ENCODE measurements at regions not wholly inside any gene's neighbourhood (a gene's known extent, or its start where the extent isn't known, plus 50 kb on each side); places are given as distances from the start of the nearest gene placed in this dataset.

GRCh38 chr3:144369129-144369879 is 397.7 kb downstream of the DIPK2A start:
- peaks cover 4% of the 10 kb centered on the region for H3K9me3 ChIP-seq (ENCODE audit: low read length)
- H3K27me3 ChIP-seq (ENCODE audit: insufficient read depth, low read depth, low read length): no peaks in the 10 kb centered on the region
- H2AFZ ChIP-seq (ENCODE audit: low read depth, low read length): no peak overlapping the region
- no peaks in the 10 kb centered on the region for H3K79me2 ChIP-seq (replicated peaks; ENCODE audit: insufficient read depth, low read length)
- no peaks in the 10 kb centered on the region for H4K20me1 ChIP-seq (ENCODE audit: insufficient read depth)
- TF ChIP-seq CTCF (IDR thresholded peaks at IDR 0.05; ENCODE audit: poor library complexity, severe bottlenecking) (no peak), SMC3 (conservative IDR thresholded peaks at IDR 0.05; ENCODE audit: poor library complexity) (no peak), EZH2 (IDR thresholded peaks at IDR 0.05; ENCODE audit: borderline replicate concordance, insufficient read depth, low read length, poor library complexity, severe bottlenecking) (no peak), TAF1 (IDR thresholded peaks at IDR 0.05; ENCODE audit: low read depth) (no peak), MXI1 (conservative IDR thresholded peaks at IDR 0.05; ENCODE audit: poor library complexity, severe bottlenecking) (no peak), REST (IDR thresholded peaks at IDR 0.05; ENCODE audit: borderline replicate concordance) (no peak), RAD21 (conservative IDR thresholded peaks at IDR 0.05) (no peak), EP300 (conservative IDR thresholded peaks at IDR 0.05; ENCODE audit: poor library complexity, severe bottlenecking) (no peak), POLR2AphosphoS5 (IDR thresholded peaks at IDR 0.05) (no peak)
- H3K4me3 ChIP-seq (ENCODE audit: low read length): no peak overlapping the region
- no peak overlapping the region for H3K4me2 ChIP-seq (ENCODE audit: low read length)
- H3K9me2 ChIP-seq (ENCODE audit: insufficient read depth, low read length): no peaks in the 10 kb centered on the region
- no peaks in the 10 kb centered on the region for H3K36me3 ChIP-seq (ENCODE audit: insufficient read depth, low read length)
- no peak overlapping the region for H3K9ac ChIP-seq (ENCODE audit: low read length)
- no peaks in the 10 kb centered on the region for H3F3A ChIP-seq (ENCODE audit: insufficient read depth, low read length, poor library complexity, severe bottlenecking)
- H3K27ac ChIP-seq (ENCODE audit: low read length): no peak overlapping the region

GRCh38 chr3:144375088-144375487 is 403.5 kb downstream of the DIPK2A start:
- H3K9me3 ChIP-seq (ENCODE audit: low read length): no peaks in the 10 kb centered on the region
- no peak overlapping the region for H2AFZ ChIP-seq (ENCODE audit: low read depth, low read length)
- no peaks in the 10 kb centered on the region for H4K20me1 ChIP-seq (ENCODE audit: insufficient read depth)
- no peaks in the 10 kb centered on the region for H3K9me2 ChIP-seq (ENCODE audit: insufficient read depth, low read length)
- no peaks in the 10 kb centered on the region for H3K79me2 ChIP-seq (replicated peaks; ENCODE audit: insufficient read depth, low read length)
- no peak overlapping the region for H3K9ac ChIP-seq (ENCODE audit: low read length)
- no peaks in the 10 kb centered on the region for H3K27me3 ChIP-seq (ENCODE audit: insufficient read depth, low read depth, low read length)
- no peak for TF ChIP-seq RAD21 (conservative IDR thresholded peaks at IDR 0.05)
- TF ChIP-seq CTCF (IDR thresholded peaks at IDR 0.05; ENCODE audit: poor library complexity, severe bottlenecking): no peak
- no peak for TF ChIP-seq EZH2 (IDR thresholded peaks at IDR 0.05; ENCODE audit: borderline replicate concordance, insufficient read depth, low read length, poor library complexity, severe bottlenecking)
- TF ChIP-seq MXI1 (conservative IDR thresholded peaks at IDR 0.05; ENCODE audit: poor library complexity, severe bottlenecking): no peak
- no peak for TF ChIP-seq REST (IDR thresholded peaks at IDR 0.05; ENCODE audit: borderline replicate concordance)
- H3K4me2 ChIP-seq (ENCODE audit: low read length): no peak overlapping the region
- no peaks in the 10 kb centered on the region for H3K36me3 ChIP-seq (ENCODE audit: insufficient read depth, low read length)
- H3K4me3 ChIP-seq (ENCODE audit: low read length): no peak overlapping the region
- H3F3A ChIP-seq (ENCODE audit: insufficient read depth, low read length, poor library complexity, severe bottlenecking): no peaks in the 10 kb centered on the region
- H3K27ac ChIP-seq (ENCODE audit: low read length): no peak overlapping the region
